NCI-H2196 (cell line): ENCODE measurements at regions not wholly inside any gene's neighbourhood (a gene's known extent, or its start where the extent isn't known, plus 50 kb on each side); places are given as distances from the start of the nearest gene placed in this dataset.
"Not testable (repeated sequence)": the region's sequence is repeated elsewhere in the genome, so short reads cannot be mapped to it uniquely, and the experiment has no call there.

ENCODE experiments used
- DNase-seq: peaks from one replicate; lab custom pipeline; 2025; ENCODE audit not compliant: unreplicated experiment; lab: John Stamatoyannopoulos, UW

DNA sequence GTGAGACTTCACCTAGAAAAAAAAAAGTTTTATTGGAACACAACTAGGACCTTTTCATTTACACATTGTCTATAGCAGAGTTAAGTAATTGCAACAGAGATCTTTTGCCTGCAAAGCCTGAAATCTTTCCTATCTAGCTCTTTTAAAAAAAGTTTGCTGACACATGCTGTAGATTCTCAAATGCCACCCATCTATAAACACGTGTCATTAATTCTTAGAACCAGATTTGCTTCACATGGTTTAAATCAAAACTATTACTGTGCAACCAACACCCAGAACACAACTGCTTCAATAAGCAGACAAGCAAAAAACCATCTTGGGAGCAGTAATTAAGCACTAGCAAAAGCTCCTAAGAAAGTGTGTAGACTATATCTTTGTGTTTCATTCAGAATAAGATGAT lies 55.0 kb downstream of the OXSM start:
- no peak for DNase-seq

DNA sequence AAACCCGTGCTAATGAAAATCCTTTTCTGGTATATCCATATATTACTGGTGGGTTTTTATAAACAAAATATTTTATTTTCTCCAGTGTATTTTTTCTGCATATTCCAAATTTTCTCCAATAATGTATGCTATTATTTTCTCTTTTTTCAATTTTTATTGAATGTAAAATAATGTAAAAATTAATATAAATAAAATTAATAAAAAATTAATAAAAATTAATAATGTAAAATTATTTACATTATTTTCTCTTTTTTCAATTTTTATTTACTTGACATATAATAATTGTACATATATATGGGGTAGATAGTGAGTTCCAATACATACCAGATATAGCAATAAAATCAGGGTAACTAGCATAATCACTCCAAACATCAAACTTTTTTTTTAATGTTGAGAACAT lies 56.4 kb downstream of the OXSM start:
- DNase-seq = no peak

GRCh38 chr3:25849091-25849490 lies 59.2 kb downstream of the OXSM start:
- DNase-seq = no peak

DNA sequence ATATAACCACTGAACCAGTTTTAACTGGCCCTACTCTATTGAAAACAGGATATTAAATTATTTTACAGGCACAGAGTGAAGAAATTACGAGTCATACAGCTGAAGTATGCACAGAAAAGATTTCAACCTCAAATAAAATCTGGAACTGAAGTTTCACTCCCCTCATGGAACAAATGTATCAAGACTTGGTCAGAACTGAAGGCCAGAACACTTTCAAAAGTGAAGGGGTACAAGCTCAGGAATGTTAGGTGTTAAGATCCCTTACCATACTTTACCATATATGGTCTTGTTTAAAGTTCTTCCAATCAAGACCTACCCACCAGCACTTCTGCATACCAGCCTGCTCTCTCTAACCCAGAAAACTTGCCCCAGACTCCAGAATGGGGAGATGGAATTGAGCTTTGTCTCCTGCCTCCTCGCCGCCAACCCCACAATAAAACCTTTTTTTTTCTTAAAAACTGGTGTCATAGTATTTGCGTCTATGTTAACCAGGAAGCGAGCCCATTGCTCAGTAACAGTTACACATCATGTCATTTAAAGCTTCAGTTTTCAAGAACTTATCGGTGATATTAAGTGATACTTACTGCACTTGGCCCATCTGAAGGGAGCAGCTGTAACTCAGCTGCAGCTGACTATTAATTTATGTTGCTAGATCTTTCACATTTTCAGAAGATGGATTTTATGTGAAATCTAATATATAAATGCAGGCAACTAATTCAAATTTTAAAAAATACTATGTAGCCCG lies 59.9 kb downstream of the OXSM start:
- DNase-seq = no peak

DNA sequence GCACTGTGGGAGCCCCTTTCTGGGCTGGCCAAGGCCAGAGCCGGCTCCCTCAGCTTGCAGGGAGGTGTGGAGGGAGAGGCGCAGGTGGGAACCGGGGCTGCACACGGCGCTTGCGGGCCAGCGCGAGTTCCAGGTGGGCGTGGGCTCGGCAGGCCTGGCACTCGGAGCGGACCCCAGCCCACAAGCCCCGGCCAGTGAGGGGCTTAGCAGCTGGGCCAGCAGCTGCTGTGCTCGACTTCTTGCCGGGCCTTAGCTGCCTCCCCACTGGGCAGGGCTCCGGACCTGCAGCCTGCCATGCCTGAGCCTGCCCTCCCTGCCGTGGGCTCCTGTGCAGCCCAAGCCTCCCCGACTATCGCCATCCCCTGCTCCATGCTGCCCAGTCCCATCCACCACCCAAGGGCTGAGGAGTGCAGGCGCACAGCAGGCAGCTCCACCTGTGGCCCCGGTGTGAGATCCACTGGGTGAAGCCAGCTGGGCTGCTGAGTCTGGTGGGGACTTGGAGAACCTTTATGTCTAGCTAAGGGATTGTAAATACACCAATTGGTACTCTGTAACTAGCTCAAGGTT lies 61.9 kb downstream of the OXSM start:
- DNase-seq = not testable (repeated sequence)

GRCh38 chr3:25854214-25854613 lies 64.3 kb downstream of the OXSM start:
- no peak for DNase-seq

DNA sequence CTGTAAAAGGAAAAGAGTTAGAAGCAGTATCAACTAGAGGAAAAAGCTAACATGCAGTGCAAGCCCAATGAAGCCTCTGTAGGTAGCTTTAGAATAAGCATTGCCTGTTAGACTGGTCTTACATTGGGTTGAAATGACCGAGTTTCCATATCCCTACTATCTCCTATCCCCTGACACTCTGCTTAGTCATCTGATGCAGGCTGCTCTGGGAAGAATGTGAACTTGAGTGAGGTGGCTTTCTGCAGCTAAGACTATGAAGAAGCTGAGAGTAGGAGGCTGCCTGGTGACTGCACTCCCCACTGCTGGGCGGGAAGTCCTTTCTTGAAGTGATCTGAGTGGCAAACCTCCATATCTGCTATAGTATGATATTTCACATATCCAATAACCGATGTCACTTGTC lies 64.7 kb downstream of the OXSM start:
- DNase-seq = no peak

GRCh38 chr3:25855266-25855784 lies 65.4 kb downstream of the OXSM start:
- DNase-seq = no peak

DNA sequence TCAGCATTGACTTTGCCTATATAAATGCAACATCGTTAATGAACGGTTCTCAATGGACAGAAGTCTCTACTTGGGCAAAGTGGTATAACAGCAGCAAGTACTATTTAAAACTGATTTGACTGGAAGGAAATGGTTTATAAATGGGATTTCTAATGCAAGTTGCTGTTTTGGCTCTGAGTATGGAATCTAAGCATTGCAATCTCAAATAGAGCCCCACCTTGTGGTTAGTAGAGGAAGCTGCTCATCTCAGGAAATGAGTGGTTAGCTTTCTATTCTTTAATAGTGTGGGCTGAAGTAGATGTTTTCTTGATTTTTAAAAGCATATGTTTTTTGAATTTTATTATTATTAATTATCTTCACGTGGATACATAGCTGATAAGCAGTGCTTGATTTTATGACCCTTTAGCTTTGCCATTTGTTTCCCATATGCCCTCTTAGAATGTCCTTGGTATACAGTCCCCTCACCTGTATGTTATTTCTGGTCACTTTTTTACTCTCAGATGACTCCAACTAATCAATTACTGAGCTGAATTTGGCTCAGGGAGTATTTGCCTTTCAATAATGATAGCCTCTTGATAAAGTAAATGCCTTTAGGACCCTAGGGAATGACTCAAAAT lies 67.1 kb downstream of the OXSM start:
- peak; percentile 7 for DNase-seq

GRCh38 chr3:25861566-25861965 lies 71.7 kb downstream of the OXSM start:
- DNase-seq = no peak

- no peak for DNase-seq
Observed at GRCh38 chr3:25863011-25863415, 73.1 kb downstream of the OXSM start.

DNA sequence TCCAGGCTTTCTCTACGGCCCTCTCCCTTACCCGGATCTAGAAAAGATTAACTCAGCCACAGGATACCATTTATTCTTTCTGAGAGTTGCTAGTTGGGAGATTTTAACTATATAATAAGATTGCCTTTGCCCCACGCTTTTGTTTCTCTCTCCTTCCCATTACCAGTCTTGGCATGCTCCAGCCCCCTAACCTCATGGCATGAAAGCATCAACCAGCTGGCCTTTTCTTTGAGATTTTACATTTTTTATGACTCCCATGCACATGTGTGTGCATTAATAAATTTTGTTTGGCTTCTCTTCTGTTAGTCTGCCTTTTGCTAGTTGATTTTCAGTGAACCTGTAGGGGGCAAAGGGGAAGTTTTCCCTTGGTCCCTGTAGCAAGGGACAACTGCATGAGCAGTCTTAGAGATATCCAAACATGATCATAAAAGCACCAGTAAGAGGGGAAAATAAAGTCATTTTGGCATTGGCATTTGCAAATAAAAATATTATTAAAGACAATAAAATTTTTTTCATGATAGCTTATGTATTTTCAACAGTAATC lies 73.6 kb downstream of the OXSM start:
- DNase-seq = no peak

DNA sequence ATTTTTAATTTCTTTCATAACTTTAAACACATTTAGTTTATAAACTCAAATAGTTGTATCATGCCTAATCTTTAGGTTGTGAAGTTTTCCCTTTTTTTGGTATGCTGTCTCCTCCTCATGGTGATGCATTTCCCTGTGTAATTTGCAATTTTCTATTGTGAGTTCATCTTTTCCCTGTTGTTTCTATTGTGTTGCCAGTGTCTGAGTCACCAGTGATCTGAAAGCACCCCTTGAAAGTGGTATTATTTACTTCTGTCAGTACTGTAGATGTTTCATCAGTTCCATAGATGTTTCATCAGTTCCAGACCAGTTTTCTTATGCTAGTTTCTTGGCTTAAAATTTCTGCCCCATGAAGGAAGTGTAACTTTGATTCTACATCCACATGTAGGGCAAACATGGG lies 80.6 kb downstream of the OXSM start:
- DNase-seq = no peak

- DNase-seq = no peak
Observed at GRCh38 chr3:25872200-25872877, 82.4 kb downstream of the OXSM start.

DNA sequence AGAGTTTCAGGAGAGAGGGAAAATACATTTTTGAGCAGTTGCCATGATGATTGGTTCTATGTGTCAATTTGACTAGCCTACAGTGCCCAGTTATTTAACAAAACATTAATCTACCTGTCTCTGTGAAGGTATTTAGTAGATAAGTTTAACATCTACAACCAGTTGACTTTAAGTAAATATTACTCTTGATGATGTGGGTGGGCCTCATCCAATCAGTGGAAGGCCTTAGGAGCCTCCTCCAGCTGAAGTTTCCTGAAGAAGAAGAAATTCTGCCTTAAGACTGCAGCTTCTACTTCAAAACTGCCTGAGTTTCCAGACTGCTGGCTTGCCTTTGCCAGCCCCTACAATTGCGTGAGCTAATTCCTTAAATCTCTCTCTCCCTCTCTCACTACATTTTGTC lies 93.6 kb downstream of the OXSM start:
- no peak for DNase-seq

- no peak for DNase-seq
Observed at GRCh38 chr3:25884981-25885380, 95.1 kb downstream of the OXSM start.

GRCh38 chr3:25885544-25885943 lies 95.7 kb downstream of the OXSM start:
- no peak for DNase-seq

DNA sequence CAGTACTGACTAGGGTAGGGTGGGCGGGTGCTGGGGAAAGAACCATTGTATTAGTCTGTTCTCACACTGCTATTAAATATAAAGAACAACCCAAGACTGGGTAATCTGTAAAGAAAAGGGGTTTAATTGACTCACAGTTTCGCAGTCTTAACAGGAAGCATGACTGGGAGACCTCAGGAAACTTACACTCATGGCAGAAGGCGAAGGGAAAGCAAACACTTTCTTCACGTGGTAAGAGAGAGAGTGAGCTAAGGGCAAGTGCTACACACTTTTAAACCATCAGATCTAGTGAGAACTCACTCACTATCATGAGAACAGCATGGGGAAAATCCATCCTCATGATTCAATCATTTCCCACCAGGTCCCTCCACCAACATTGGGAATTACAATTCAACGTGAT lies 98.0 kb downstream of the OXSM start:
- no peak for DNase-seq

DNA sequence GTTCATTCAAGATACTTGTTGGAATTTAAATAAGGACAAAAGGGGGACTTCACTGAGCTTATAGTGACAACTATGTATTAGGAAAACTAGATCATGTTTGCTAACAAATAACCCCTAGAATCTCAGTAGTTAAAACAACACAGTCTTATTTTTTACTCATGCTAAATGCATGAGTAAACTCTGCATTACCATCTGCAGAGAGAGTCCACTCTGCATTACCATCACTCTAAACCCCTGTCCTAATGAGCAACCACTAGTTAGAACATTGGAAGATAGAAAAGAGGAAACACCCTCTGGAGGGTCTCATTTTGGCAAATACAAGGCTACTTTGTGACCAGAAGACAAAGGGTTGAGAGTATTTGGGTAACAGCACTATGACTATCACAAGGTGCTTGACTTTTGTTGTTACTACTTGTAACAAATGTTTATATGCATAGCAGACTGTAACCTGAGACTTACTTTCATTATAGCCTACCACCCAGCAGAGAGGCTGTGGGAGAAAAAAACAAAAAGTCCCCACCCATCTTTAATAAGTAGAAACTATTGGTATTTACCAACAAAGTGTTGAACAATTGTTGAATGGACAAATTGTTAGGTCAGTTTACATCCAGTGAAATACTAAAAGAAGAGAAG lies 99.1 kb downstream of the OXSM start:
- DNase-seq = no peak

DNA sequence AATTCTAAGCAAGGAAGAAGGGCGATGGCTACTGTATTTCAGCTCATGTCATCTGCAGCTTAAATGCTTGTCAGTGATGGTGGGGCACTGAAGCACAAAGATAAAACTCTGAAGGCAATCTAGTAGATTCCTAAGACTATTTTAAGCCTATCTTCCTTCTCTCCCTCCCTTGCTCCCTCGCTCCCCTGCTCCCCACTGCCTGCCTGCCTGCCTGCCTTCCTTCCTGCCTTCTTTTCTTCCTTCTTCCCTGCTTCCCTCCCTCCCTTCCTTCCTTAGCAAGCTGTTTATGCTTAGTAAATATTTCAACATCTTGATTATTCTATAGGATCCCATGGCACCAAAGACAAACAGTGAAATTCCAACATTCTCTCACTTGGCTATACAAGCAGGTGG lies 99.6 kb downstream of the OXSM start:
- DNase-seq = no peak

GRCh38 chr3:25894101-25894500 lies 104.2 kb downstream of the OXSM start:
- DNase-seq = no peak
